LNCaP clone FGC (cell line): ENCODE measurements at regions not wholly inside any gene's neighbourhood (a gene's known extent, or its start where the extent isn't known, plus 50 kb on each side); places are given as distances from the start of the nearest gene placed in this dataset.
"Not testable (repeated sequence)": the region's sequence is repeated elsewhere in the genome, so short reads cannot be mapped to it uniquely, and the experiment has no call there.

Source experiments
- DNase-seq: peaks from one replicate; pipeline ENCODE4 v3.0.0-alpha.2; 2011; ENCODE audit warnings: low read depth
- H3K4me3 ChIP-seq: 2 replicates; pipeline ENCODE4 v1.5.1; 2011; ENCODE audit warnings: mild to moderate bottlenecking, low read depth, low read length, control low read depth
- CTCF ChIP-seq: IDR thresholded peaks from 2 replicates; pipeline ENCODE4 v1.5.1; 2012; ENCODE audit warnings: mild to moderate bottlenecking; ENCODE audit not compliant: control insufficient read depth, insufficient read depth; ENCODE audit errors: extremely low read depth

GRCh38 chrX:39430551-39430950 lies 629.3 kb downstream of the MID1IP1 start:
- H3K4me3 ChIP-seq: no peak overlapping the region
- no peak for TF ChIP-seq CTCF
- DNase-seq: no peak

- peak; percentile 7 for DNase-seq
- no peak for TF ChIP-seq CTCF
- no peak overlapping the region for H3K4me3 ChIP-seq
Observed at GRCh38 chrX:39431893-39432292, 630.6 kb downstream of the MID1IP1 start.

GRCh38 chrX:39434671-39435070 lies 633.4 kb downstream of the MID1IP1 start:
- not testable (repeated sequence) for H3K4me3 ChIP-seq, DNase-seq

- DNase-seq, H3K4me3 ChIP-seq: not testable (repeated sequence)
Observed at GRCh38 chrX:39436538-39436937, 635.3 kb downstream of the MID1IP1 start.

- H3K4me3 ChIP-seq: no peak overlapping the region
- TF ChIP-seq CTCF: no peak
- DNase-seq: no peak
Observed at GRCh38 chrX:39437670-39438441, 636.6 kb downstream of the MID1IP1 start.

- no peak overlapping the region for H3K4me3 ChIP-seq
- no peak for TF ChIP-seq CTCF
- no peak for DNase-seq
Observed at GRCh38 chrX:39438603-39439602, 637.6 kb downstream of the MID1IP1 start.

GRCh38 chrX:39439906-39440798 lies 638.9 kb downstream of the MID1IP1 start:
- H3K4me3 ChIP-seq: no peak overlapping the region
- TF ChIP-seq CTCF: no peak
- DNase-seq: no peak
